Anterior cingulate cortex (tissue), 58 donors: ENCODE measurements at regions not wholly inside any gene's neighbourhood (a gene's known extent, or its start where the extent isn't known, plus 50 kb on each side); places are given as distances from the start of the nearest gene placed in this dataset.
A peak's percentile ranks its signal among the peaks of the same experiment; 100 is the strongest.

Experiments
- DNase-seq, 58 donors: peaks; one replicate each; lab custom pipeline; 2025; lab: John Stamatoyannopoulos, UW

DNA sequence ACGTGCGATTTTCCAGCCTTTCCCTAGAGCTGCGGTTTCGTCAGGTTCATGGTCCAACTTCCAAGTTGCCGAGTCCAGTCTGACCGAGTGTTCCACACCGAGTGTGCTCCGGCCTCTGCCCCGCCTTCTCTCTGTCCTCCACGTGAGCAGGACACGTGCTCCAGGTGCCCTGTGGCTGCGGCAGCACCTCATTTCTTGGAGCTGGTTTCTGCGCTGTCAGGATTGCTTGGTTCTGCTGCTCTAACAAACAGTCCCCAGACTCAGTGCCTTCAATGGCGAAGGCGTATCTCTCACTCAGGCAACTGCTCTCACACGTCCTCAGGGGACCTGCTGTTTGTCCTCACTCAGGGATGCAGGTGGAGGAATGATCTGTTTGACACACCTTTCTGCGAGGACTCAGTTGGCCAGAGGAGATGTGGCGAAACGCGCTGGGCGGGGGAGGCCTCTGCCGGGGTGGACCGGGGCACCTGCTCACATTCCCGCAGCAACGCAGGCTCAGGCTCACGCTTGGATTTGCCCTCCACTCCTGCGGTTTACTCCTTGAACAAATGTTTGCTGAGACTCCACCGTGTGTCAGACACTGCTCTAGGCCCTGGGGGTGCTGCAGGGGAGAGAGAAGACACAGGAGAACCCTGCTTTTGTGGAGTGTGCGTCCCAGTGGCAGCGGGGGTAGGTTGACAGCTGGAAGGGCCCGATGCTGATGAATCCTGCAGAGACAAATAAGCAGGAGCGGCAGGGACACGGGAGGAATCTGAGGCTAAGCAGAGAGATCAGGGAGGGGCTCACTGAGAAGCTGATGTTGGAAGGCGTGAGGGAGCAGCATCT is 63.4 kb upstream of the FBRSL1 start:
- DNase-seq, result no peak

DNA sequence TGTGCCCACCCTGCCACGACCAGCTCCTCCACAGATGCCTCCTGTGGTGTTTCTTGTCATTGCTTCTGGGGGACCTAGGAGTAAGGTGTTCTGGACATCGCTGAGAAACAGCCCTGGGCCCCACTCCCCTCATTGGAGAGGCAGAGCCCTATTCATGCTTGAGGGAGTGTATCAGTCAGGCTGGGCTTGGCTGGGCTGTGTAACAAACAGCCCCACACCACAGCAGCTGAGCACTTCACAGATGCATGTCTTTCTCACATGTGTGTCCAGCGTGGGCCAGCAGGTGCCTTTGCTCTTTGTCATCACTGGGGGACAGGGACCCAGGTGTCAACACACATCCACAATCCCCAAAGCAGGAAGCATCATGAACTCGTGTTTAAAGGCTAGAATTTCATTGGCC is 65.1 kb upstream of the FBRSL1 start:
- DNase-seq, result no peak

DNA sequence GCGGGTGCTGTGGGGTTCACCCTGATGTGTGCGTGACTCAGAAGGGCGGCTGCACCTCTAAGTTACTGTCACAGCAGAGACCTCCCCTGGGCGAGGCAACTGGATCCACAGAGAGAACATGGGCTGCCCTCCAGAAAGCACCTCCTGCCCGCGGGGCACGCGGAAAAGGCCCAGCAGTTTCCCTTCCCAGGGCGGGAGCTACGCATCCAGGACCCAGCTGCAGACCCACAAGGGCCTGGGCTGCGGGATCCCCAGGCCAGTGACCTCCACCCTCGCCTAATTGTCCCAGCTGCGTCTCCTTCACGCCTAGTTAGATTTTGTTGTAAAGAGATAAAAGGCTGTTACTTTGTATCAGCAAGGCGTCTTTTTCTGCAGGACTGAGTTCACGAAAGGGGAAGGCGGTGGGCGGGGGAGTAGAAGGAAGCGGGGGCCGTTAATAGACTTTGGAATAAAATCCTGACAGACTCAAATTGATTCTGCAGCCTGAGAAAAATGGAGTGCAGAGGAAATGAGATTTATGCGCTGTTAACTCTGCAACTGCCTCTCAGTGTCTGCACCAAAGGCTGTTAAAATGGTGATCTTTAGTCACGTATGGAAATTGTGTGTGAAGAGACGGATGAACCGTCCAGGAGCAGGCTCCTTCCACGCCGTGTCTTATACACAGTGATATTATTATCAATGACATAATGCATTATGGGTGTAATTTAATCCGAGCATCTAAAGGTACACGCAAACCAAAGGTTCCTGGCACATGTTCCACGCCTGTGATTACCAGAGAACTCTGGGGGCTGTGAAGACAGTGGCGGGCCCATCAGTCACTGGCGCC is 65.9 kb upstream of the FBRSL1 start:
- DNase-seq, result peak in 1 of 58 donors; percentile 30

DNA sequence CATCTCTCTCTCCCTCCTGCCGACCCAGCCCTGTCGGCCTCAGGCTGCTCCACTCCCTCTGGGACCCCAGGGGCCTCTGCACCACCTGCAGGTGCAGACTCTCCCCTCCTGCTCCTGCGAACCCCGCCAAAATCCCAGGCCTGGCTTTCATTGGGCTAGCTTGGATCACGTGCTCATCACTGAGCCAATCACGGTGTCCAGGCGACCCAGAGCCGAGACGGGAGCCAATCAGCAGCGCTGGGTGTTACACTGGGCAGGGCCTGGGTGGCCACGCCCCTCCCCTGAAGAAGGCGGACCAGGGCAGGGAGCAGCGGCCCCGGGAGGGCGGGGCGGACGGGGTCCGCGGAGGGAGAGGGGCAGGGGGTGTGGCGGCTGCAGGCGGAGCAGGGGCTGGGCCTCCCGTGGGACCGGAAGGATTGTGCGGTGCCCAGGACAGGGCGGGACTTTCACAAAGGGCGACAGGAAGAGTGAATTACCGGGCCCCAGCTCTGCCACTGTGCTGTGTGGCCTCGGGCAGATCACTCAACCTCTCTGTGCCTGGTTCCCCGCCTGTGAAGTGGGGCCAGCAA is 66.6 kb upstream of the FBRSL1 start:
- no peak for DNase-seq

GRCh38 chr12:132422381-132423043 is 67.4 kb upstream of the FBRSL1 start:
- no peak for DNase-seq

GRCh38 chr12:132422040-132422380 is 67.9 kb upstream of the FBRSL1 start:
- DNase-seq, result no peak

GRCh38 chr12:132419631-132420246 is 70.2 kb upstream of the FBRSL1 start:
- DNase-seq, result no peak

DNA sequence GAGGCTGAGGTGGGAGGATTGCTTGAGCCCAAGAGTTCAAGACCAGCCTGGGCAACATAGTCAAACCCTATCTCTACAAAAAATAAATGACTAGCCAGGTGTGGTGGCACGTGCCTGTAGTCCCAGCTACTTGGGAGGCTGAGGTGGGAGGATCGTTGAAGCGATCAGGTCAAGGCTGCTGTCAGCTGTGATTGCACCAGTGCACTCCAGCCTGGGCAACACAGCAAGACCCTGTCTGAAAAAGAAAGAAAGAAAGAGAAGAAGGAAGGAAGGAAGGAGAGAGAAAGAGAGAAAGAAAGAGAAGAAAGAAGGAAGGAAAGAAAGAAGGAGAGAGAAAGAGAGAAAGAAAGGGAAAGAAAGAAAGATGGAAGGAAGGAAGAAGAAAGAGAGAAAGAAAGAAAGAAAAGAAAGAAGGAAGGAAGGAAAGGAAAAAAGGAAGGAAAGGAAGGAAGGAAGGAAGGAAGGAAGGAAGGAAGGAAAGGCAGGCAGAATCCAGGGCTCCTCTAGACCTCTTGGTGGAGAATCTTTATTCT is 71.5 kb upstream of the FBRSL1 start:
- no peak for DNase-seq

DNA sequence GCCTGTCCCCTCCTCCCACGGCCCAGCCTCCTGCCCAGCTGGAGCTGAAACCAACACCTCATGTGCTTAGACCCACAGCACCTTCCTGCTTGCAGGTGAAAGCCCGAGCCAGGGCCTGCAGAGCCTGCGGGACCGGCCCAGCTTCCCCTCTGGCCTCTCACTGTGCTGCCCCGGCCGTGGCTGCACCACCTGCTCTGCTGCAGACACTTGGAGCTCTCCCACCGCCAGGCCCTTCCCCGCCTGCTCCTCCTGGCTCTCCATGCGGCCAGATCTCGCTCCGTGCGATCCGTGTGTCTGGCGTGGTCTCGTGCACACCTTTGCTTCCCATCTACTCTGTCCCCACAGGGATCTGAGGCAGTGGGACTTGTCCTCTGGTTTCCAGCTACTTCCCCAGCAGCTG is 72.2 kb upstream of the FBRSL1 start:
- DNase-seq, result no peak

DNA sequence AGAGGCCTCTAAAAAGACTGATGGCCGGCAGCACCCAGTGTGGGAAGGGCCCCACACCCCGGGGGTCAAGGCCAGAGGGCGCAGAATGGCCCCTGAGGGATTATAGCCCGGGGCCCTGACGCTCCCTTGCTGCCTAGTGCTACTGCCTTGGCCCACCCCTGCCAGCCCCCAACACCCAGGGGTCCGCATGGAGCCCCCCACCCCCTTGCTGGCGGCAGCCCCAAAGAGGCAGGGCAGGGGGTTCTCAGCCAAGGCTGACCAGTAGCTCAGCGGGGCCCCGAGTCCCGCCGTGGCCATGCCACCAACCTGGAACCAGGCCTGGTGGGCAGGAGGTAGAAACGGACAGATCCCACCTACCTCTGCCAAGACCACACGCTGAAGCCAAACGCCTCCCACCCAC is 73.1 kb upstream of the FBRSL1 start:
- DNase-seq, result no peak

DNA sequence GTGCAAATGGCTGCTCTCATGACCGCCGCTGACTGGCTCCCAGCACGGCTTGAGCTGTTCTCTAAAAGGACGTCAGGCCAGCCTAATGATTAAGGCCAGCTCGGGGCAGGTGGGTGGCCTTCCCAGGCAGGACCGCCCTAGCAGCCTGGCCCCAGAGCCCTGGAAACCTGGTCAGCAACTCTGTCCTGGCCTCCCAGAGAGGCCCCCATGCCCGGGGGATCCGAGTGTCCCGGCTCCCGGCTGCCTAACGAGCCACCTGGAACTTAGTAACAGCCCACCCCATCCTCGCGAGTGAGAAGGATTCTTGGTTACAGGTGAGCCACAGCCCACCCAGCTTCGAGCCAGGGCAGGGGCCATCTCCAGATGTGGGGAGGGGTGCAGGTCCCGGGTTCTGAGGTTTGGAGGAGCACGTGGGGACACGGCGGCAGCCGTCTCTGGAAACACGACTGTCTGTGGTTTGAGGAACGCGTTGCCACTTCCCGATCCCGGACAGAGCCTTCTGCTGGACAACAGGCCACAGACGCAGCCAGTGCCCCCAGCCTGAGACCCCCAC is 73.8 kb upstream of the FBRSL1 start:
- DNase-seq, result no peak

DNA sequence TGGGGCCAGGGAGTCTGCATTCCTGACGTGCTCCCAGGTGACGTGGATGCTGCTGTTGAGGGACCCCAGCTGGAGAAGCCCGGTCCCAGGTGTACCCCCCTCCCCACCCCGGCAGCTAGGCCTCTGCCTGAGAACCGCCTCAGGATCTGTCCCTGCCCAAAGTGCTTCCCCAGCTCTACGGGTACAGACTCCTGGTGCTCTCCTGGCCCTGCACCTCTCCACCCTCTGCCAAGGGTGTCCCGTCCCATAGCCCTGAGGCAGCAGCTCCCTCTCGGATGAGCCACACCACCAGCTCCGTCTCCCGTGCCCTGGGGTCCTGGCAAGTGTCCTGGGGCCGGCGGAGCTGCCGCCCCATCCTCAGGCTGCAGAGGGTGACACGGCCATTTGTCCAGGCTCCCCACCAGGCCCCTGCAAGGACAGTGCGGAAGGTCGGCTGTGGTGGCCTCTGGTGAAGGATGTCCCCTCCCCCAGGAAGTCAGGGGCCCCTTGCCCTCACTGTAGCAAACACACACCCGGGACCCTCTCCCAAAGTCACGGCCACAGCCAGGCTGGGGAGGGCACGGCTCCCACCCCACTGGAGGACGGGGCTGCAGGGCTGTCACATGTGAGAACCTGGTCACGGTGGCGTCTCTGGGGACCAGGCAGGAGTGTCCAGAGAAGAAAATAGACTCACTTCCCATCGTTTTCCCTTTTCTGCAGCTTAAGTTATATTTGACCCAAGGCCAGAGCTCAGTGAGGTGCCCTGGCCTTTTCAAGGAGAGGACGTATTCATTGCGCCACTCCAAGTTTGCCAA is 74.4 kb upstream of the FBRSL1 start:
- DNase-seq, result no peak

DNA sequence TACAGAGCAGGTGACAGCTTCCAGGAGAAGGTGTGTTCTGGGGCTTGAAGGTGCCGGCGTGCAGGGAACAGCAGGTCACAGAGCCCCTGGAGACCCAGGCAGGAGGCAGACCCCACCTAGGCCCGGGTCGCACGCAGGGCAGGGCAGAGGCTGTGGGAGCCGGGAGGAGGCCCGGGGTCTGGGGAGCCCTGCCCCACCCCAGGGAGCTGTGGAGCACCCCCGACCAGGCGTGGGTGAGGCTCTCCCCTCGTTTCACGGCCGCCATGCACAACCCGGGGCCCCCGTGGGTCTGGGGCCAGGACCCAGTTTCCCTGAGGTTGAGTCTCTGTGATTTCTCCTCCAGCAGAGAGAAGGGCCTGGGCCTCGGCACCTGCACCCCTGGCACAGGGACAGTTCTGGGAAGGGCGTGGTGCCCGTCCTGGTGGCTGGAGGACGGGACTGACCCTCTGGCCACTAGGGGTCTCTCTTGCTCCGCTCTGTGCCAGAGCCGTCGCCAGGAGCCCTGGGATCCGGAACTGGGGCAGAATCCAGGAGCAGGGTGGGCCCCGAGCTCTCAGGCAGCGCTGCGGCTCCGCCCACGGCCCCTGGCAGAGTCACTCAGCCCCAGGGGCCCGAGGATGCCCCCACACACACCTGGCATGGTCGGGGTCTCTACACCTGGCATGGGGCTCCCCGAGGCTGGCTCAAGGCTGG is 75.2 kb upstream of the FBRSL1 start:
- peak in 53 of 58 donors; percentile 4 to 71 (median 45) for DNase-seq

GRCh38 chr12:132413931-132414588 is 75.9 kb upstream of the FBRSL1 start:
- no peak for DNase-seq

GRCh38 chr12:132411457-132411856 is 78.5 kb upstream of the FBRSL1 start:
- DNase-seq, result no peak

DNA sequence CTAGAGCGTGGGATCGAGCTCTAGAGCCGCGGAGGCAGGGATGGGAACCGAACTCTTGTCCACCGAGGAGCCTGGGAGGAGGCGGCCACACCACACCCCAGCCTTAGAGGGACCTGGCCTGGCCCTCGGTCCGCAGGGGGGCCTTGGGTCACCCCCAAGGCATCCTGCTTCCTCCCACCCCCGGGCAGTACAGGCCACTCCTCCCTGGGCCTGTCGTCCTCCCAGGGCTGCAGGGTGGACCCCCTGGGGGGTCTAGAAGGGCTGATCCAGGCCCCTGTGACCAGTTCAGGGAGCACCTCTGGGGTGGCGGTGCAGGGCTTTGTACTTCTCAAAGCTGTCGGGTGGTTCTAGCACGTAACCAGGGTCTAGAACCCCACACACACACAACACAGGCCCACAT is 79.1 kb upstream of the FBRSL1 start:
- no peak for DNase-seq

DNA sequence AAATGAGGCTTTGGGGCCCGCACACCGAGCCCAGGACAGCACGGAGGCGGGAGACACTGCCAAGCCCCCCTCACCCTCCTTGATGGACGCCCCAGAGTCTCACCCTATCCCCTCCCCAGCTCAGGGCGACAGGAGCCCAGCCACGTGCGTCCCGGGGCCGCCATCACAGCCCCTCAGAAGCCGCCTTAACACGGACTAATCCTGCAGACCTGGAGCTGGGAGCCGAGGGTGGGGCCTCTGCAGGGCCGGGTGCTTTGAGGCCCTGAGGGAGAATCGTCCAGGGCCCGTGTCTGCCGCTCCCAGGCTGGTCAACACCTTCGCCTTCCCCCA is 79.7 kb upstream of the FBRSL1 start:
- DNase-seq, result no peak
